Stromal cell of bone marrow (primary cell): ENCODE measurements at regions not wholly inside any gene's neighbourhood (a gene's known extent, or its start where the extent isn't known, plus 50 kb on each side); places are given as distances from the start of the nearest gene placed in this dataset.
"Not testable (repeated sequence)": the region's sequence is repeated elsewhere in the genome, so short reads cannot be mapped to it uniquely, and the experiment has no call there.

Experiments used
- DNase-seq: peaks from one replicate; pipeline ENCODE4 v3.0.0-alpha.2; 2012; ENCODE audit warnings: low read depth

DNA sequence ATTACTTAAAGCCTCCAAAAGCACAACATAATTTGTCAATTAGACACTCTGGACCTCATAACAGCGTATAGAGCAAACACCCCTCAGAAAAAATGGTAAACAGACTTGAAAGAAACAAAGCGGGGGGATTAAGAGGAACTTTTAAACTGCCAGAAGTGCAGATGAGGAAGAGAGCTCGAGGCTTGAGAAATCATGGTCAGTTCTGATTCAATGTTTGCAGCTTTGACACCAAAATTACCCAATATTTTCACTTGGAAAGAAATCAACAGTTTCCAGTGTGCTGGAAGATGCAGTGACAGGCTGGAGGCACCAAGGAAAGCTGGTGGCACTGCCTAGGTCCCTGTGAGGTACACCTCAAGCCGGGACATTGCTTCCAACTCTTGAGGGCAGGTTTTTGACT is 180.9 kb upstream of the TOX3 start:
- DNase-seq, result no peak

DNA sequence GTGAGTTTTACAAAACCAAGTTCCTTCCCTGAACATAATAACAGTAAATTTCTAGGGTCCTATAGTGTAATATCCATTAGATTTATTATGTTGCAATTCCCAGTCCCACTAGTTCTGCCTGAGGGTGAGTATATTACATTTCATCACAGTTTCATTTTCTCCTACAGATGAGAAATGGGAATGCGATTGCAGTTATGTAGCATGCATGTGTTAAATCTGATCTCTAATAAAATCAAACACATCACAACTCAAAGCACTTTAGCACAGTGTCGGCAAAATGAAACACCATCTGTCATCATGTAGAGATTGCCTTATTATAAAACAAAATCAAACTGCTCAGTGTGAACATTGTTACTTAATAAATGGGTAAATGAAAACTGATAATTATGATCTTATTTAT is 180.5 kb upstream of the TOX3 start:
- DNase-seq, result no peak

- no peak for DNase-seq
These were observed 178.5 kb upstream of the TOX3 start for GRCh38 chr16:52725461-52725860.

DNA sequence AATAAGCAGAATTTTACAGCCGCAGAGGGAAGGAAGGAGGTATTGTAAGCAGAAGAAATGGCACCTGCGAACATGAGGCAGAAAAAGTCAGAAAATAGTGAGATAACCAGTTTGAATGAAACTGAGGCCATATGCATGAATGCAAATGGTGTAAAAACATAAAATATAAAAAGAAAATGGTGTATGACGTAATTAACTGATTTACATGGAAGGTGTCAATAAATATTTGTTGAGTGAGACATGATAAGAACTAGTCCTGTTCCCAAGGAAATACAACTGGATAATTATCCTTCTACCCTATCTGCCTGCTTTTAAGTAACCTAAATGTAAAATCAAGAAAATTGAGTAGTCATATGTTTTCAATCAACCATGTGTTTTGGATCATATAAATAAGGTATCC is 178.1 kb upstream of the TOX3 start:
- no peak for DNase-seq

DNA sequence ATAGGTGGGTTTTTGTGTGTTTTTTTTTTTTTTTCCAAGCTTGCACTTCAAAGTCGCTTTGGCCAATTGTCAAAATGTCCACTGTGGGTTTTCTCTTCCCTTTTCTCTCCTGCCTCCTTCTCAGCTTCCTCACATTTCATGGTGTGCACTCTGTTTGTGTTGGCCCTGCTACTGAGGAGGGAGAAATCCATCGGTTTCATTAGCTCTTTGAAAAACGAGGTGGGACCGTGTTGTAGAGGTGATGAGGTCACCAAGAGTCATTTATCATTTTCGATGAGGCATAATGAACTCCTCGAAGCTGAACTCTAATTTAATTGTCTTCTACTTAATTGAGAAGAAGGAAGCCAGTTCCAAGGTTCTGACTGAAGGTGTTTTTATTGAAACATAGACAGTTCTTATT is 174.4 kb upstream of the TOX3 start:
- DNase-seq, result no peak

GRCh38 chr16:52718046-52718445 is 171.1 kb upstream of the TOX3 start:
- no peak for DNase-seq

- DNase-seq, result no peak
These were observed 166.8 kb upstream of the TOX3 start for GRCh38 chr16:52713740-52714139.

- DNase-seq, result no peak
These were observed 162.4 kb upstream of the TOX3 start for GRCh38 chr16:52709306-52709705.

GRCh38 chr16:52708476-52708875 is 161.5 kb upstream of the TOX3 start:
- no peak for DNase-seq

GRCh38 chr16:52707676-52708337 is 160.9 kb upstream of the TOX3 start:
- DNase-seq, result no peak

DNA sequence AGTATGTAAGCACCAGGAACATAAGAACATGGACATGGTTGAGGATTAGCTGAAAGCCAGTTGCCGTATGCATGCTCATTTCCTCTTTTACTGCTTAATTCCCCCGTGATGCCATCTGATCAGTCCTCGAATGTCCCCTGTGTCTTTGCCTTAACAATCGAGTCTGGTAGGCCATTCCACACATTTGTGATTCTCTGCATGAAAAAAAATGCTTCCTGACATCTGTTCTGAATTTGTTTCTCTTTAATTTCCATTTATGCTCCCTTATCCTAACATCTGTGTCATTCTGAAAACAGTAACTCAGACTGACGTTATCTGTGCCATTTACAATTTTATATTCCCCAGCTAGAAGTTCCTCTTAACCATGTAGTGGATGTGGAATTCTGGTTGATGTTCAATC is 158.2 kb upstream of the TOX3 start:
- DNase-seq, result no peak

- DNase-seq, result no peak
These were observed 151.0 kb upstream of the TOX3 start for GRCh38 chr16:52697971-52698370.

DNA sequence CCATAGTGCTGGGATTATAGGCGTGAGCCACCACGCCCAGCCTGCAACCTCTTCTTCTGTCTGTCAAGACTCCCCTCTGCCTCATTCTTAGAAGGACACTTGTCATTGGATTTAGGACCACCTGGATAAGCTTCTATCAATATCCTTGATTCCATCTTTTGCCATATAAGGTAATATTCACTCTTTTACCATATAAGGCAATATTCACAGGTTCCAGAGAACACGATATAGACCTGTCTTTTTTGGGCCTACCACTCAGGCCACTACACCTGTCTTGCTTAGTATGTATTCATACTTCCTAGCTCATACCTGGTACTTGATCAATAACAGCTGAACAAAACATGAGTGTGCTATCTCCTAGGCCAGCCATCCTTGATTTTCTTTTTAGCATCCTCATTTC is 149.2 kb upstream of the TOX3 start:
- no peak for DNase-seq

- no peak for DNase-seq
These were observed 143.5 kb upstream of the TOX3 start for GRCh38 chr16:52690468-52690867.

DNA sequence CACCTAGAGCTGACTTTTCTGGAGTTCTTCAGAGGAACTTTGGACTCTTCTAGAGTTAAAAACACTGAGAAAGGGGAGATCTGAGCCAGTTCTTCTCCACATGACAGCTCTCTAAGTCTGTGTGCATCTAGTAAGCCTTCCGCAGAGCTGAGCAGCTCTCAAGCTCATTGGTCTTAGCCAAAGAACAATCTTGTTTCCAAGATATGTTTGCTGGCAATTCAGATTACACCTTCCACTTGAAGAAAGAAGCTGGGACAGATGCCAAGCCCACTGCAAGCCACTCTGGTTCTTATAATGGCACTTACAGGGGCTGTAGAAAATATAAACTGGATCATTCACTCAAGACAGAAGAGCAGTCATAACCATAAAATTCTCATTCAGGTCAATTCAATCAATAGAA is 134.1 kb upstream of the TOX3 start:
- no peak for DNase-seq

DNA sequence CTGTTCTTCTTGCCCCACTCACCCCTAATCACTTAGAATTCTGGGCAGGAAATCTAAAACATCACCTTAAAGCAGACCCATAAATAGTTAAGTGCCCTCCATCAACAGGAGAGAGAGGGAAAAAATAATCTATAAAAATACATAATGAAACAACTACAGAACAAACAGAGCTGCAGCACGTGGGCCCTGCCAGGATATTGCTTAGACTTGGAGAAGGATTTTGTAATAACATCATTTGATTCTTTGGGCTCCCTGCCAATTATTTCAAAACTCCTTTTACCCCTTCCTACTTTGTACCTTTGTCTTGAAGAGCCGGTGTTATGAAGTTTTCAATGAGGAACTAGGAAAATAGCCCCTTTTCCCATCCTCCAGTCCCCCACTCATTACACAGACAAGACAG is 130.6 kb upstream of the TOX3 start:
- no peak for DNase-seq

DNA sequence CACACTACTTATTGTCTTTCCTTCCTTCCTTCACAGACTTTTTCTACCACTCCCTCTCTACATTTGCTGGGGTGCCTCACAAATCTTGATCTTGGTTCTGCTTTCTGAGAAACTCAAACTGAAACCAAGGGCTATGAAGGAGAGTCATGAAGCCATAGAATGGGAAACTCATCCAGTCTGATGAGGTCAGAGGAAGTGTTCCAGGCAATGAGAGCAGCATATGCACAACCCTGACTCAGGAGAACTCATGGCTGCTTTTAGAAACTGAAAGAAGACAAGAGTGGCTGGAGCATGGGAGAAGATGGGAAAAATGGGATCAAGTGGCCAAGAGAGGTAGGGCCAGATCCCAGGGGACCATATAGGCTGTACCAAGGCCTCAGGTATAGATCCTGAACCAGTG is 130.0 kb upstream of the TOX3 start:
- no peak for DNase-seq

DNA sequence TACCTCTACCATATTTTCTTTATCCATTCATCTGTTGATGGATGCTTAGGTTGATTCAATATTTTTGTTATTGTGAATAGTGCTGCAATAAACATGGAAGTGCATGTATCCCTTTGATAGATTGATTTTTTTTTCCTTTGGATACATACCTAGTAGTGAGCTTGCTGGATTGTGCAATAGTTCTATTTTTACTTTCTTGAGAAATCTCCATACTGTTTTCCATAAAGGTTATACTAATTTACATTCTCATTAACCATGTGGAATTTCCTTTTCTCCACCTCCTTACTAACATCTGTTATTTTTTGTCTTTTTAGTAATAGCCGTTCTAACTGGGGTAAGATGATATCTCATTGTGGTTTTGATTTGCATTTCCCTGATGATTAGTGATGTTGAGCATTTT is 124.6 kb upstream of the TOX3 start:
- no peak for DNase-seq

GRCh38 chr16:52657924-52658323 is 111.0 kb upstream of the TOX3 start:
- DNase-seq, result no peak

- DNase-seq, result not testable (repeated sequence)
These were observed 109.0 kb upstream of the TOX3 start for GRCh38 chr16:52655916-52656315.

GRCh38 chr16:52655156-52655555 is 108.2 kb upstream of the TOX3 start:
- not testable (repeated sequence) for DNase-seq

GRCh38 chr16:52652033-52652432 is 105.1 kb upstream of the TOX3 start:
- no peak for DNase-seq

DNA sequence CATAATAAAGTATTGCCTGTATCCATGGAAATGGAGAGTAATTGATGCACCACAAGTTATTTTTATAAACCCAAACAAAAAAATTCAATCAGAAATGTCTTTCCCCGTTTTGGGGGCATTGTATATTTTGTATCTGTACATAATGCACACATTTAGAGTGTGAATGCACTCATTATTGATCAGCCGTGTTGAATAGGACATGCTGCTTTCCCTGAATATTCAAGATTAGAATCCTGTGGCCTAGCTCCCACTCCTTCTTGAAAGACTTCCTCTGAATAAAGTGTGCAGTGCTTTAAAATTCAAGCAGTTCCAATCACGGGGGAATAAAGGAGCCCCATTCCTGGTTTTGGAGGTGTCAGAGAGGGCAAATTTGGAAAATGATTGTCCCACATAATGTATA is 103.8 kb upstream of the TOX3 start:
- no peak for DNase-seq

DNA sequence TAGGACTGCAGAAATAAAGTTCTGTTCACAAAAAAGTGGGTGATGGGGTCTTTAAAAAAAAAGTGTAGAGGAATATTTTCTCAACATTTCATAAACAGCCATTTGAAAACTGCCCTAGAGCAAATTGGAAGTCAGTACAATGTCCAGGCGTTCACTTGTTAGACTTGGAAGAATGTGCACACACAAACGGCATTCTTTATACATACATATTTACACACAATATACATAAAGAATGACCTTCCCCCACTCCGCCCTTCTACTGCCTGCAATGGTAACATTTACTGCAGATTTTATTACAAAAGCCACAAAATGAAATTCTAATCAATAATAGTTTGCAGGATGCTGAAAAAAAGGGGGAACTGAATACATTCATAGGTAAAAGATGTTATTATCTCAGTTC is 103.4 kb upstream of the TOX3 start:
- no peak for DNase-seq

DNA sequence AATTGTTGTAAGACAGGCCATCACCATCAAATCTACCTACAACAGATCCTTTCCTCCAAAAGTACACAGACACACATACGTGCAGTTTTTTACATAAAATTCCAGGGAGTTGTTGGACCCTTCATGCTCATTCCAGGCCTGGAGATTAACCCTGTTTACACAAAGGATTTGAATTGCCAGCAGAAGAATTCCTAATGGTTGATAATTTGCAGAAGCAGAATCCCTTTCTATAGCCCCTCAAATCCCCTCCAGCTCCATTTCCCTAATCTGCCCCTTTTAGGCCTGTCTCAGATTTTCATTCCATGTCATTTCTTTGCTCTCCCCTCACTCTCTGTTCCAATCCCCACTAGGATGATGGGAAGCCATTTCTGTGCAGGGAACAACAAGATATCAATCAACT is 102.9 kb upstream of the TOX3 start:
- no peak for DNase-seq
